ENCODE measurements at regions not wholly inside any gene's neighbourhood (a gene's known extent, or its start where the extent isn't known, plus 50 kb on each side); places are given as distances from the start of the nearest gene placed in this dataset.

GRCh38 chr1:162970021-162970420, 99.1 kb upstream of the RGS4 start:
- TF ChIP-seq CTCF (IDR thresholded peaks at IDR 0.05): no peak
- no peak for TF ChIP-seq POLR2A (IDR thresholded peaks at IDR 0.05)

Measured in right lobe of liver (tissue), 4 donors.